GM19397 (cell line): ENCODE measurements at regions not wholly inside any gene's neighbourhood (a gene's known extent, or its start where the extent isn't known, plus 50 kb on each side); places are given as distances from the start of the nearest gene placed in this dataset.
"Not testable (repeated sequence)": the region's sequence is repeated elsewhere in the genome, so short reads cannot be mapped to it uniquely, and the experiment has no call there.

Experiments
- ATAC-seq: cut with Tn5 transposase; IDR thresholded peaks from one replicate; pipeline ENCODE4 v1.9.1; 2021; ENCODE audit warnings: mild to moderate bottlenecking, moderate library complexity; ENCODE audit not compliant: unreplicated experiment

DNA sequence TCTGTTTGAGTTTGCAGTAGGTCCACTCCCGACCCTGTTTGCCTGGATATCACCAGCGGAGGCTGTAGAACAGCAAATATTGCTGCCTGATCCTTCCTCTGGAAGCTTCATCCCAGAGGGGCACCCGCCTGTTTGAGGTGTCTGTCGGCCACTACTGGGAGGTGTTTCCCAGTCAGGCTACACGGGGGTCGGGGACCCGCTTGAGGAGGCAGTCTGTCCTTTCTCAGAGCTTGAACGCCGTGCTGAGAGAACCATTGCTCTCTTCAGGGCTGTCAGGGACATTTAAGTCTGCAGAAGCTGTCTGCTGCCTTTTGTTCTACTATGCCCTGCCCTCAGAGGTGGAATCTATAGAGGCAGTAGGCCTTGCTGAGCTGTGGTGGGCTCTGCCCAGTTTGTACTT is 422.3 kb downstream of the CCDC85A start:
- not testable (repeated sequence) for ATAC-seq

DNA sequence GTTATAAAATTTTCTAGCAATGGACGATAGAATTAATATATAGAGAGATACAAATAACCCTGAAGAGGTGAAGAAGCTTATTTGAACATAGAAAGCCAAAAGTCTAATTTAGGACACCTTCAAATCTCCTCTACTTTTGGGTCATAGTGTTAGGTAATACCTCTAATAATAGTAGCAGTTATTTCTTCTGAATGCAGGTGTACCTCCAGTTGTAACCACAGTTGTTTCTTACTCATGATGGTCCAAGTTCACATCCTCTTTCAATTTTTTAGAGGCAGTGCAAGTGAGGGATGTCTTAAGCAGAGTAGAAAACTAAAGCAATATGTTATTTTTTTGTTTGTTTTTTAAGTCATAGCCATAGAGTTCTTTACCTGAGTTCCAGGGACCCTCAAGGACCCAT is 429.5 kb downstream of the CCDC85A start:
- no peak for ATAC-seq

DNA sequence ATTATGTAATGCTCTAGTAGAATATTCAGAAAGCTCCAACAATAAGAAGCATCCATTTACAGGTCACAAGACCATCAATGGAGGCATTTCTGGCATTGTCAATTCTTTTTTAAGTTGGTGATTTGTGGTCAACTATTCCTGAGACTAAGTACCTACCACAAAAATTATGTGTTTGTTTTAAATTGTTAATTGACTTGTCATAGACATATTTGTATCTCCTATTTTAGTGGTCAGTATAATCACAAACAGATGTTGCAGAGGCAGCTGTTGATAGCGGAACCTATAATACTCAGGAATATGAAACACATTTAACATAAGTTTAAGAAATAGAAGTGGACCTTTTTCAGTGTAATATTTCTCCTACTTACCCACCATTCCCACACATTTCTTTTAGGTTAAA is 430.1 kb downstream of the CCDC85A start:
- no peak for ATAC-seq

DNA sequence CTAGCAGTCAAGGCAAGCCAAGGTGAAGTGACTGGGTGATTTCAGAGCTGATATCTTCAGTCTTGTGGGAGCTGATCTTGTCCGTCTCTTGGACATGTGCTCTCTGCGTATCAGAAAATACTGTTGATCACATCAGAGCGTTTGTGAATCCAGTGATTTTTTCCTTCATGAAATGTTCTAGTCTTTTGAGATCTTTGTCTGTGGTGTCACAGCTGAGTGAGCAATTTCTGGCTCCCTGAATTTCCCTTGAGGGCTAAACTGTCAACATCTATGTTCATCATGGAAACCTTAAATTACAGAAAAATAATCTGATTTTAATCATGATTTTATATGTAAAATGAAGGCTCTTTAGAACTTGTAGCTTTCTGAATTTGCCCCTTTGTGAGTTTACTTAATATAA is 432.0 kb downstream of the CCDC85A start:
- ATAC-seq = no peak

DNA sequence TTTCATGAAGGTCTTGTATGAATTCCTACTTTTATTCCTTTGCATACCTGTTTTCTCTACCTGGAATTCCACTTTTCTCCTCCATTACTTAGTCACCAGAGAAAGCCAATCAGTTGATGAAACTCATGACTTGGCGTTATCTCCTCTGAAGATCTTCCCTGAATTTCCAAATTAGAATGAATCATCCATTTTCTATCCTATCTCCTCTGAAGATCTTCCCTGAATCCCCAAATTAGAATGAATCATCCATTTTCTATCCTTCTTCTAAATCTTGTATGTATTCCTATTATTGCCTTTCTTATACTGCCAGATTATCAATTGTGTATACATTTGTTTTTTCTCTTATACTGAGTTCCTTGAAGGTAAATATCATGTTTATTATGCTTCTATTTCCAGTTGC is 440.4 kb downstream of the CCDC85A start:
- ATAC-seq = no peak

DNA sequence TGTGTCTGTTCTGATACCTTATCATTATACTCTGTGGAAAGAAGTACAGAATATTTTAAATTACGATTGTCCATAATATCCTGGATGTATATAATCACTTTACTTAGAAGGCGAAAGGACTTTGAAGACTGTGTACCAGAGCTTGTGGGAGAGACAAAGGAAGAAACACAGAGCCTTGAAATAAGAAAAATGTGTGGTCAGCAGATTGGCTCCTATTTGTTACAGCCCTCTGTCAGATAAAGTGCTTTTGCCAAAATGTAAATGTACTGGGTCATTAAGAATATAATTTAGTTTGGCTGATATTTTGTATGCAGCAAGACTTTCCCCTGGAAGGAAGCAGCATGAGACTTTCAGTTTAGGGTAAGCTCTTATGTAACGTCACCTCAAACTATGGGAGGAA is 443.1 kb downstream of the CCDC85A start:
- no peak for ATAC-seq

DNA sequence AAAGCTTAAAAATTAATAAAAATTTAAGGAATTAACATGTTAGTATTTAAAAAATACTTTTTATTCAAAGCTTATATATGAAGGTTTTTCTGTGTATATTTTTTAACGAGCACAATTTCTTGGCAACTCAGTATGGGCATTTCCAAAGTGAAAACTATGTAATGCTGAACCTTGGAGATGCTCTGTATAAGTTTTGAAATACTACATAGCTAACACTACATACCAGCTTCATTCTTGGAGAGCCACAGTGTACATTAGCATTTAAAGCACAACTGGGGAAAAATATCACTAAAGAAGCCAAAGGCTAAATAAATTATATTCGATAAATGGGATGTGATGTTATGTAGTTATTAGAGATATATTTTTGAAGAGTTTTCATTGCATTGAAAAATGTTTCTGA is 446.5 kb downstream of the CCDC85A start:
- ATAC-seq = no peak

DNA sequence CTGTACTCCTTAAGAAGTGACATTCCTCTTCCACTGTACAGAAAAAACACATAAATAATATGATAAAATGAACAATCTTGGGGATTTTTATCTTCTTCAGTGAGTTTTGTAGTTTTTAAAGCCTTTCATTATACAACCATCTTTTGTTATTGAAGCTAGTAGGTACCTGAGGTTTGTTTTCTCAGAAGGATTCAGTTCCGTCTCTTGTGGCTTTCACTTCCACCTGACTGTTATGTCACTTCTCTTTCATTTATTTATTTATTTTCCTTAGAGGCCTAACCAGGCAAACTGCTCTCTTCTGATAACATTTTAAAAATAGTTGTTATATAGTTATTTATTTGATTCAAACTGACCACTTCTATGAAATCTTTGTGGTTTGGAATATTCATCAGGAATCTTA is 464.2 kb downstream of the CCDC85A start:
- no peak for ATAC-seq

DNA sequence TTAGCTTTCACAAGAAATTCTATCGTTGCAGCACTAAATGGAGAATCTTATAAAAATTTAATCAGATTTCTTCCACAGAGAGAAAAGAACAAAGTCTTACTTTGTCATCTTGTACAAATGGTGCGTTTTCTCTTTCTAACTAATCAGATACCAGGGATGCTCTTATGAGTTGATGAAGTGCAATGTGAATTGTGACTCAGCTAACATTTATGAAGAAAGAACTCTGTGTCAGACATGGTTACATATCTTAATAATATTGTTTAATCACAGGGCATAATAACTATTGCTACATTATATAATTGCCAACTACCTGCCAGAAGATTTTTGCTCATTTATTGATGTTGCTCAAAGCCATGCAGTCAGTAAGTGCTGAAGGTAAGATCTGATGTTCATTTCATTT is 465.0 kb downstream of the CCDC85A start:
- ATAC-seq = no peak

DNA sequence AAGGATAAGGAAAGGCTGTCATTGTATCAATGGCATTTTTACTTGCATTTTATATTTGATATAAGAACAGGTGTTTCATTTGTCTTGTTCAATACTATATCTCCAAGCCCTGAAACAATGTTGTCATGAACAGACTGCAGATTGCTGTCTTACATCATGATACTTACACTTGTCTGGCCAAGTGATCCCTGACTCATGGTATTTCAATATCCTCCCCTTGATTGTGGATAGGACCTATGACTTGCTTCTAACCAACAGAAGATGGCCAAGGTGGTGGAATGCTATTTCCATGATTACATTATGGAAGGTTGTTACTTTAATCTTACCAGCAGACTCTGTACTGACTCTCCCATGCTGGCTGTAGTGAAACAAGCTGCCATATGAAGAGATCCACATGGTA is 471.1 kb downstream of the CCDC85A start:
- ATAC-seq = no peak

DNA sequence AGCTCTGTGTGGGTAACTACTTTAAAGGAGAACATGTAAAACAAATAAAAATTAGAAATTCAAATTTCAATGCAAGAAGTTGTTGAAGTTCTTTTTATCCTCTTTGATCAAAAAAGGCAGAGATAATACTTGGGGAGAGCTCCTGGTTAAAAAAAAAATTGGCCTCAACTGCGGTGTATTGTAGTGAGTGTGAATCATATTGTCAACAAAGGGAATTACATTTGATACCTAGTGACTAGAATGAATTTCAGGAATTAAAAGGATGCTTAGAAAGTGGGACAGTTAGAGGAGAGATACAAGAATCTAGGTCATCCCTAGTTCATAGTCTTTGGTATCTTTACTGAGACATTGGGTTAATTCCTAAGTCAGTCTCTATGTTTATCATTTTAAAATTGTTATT is 473.0 kb downstream of the CCDC85A start:
- ATAC-seq = no peak

DNA sequence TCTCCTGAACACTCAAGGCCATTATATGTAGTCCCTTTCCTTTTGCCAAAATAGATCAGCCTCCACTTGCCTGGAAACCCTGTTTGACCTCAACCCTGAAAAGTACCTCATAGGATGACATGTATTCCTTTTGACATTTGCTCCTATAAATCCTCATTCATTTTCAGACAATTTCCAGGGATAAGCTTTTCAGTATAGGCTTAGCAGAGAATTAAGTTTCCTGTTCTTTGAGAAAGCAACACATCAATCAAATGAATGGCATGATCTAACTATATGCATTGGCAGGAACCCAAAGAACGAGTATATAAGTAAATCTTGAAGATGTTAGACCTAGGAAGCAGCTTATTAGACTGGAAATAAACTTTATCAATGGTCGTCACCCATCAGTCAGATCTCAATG is 483.0 kb downstream of the CCDC85A start:
- no peak for ATAC-seq

DNA sequence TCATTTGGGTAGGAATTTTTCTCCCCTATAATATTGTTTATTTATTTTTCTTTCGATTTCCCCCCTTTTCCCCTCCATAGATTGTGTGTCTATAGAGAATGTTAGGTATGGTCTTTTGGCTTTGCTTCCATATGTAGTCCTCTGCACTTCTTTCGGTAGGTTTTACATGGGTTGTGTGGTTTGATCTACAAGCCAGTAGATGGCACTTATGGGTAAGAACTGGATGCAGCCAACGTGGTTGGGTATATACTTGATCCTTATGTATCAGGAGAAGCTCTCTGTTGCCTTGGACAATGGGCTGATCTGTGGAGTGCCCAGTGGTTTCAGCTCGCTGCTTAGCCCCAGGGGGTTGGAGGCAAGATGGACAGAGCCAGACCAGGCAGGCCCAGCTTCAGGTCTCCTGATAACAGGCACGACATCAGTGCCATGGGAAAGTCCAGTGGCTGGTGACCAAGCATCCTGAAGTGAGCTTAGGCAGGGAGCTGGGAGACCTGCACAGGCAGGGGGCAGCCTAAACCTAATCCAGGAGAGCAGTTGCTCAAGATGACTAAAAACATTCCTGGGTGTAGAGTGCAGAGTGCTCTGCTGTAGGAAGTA is 488.3 kb downstream of the CCDC85A start:
- ATAC-seq = no peak

DNA sequence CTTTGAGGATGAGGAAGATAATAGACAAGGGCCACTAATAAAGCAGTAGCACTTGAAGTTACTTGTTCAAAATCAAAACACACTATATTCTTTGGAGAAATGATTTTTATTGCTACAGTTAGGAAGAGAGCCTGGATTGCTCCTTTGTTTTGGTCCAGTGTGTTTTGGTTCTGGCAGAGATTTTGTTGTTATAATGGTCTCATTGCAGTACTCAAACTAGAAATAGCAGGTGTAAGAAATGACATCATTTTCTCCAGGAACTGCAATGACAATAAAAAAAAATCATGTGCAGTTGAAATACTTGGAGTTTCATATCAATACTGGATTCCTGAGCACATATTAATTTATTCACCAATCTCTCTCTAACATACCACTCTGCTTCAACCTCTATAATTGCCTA is 490.3 kb downstream of the CCDC85A start:
- ATAC-seq = no peak

DNA sequence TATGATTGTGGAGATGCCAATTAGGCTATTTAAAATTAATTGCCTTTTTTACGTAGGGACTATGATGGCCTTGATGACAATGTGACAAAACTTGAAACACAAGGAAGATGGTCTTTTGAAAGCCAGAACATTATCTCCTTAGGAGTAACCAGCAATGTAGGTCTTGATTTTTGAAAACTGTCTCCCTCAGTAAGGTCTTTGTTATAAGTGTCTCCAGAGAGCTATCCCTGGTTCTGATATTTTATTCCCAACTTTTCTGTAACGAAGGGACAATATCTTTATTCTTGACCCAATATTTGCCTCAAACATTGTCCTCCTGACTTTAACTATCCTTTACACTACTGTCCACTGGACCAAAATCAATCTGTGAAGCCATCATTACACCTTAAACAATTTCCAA is 493.2 kb downstream of the CCDC85A start:
- no peak for ATAC-seq

DNA sequence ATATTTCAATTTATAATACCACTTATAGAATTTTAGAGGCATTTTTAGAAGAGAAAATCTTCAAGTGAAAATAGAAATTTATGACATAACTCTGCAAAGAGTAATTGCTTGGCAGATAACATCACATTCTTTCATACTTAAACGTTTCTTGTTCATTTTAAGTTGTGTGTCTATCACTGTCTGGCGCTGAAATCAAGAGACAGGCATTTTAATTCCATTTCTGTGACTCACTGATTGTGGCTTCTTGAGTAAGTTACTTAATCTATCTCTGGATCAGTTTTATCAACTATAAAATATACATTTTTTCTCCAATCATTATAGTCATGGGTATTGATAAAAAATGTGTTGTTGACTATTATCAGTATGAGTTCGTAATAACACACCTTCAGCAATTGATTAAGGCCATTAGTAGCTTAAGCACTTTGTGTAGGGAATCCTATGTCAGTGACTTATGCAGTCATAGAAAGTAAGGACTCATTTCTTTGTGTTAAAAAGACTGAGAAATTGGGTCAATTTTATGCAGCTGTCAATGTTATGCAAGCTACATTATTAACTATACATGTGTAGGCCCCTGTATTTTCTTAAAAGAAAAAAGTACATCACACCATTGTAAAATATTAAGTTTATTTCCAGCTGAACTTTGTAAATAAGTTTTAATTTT is 497.3 kb downstream of the CCDC85A start:
- ATAC-seq = no peak

DNA sequence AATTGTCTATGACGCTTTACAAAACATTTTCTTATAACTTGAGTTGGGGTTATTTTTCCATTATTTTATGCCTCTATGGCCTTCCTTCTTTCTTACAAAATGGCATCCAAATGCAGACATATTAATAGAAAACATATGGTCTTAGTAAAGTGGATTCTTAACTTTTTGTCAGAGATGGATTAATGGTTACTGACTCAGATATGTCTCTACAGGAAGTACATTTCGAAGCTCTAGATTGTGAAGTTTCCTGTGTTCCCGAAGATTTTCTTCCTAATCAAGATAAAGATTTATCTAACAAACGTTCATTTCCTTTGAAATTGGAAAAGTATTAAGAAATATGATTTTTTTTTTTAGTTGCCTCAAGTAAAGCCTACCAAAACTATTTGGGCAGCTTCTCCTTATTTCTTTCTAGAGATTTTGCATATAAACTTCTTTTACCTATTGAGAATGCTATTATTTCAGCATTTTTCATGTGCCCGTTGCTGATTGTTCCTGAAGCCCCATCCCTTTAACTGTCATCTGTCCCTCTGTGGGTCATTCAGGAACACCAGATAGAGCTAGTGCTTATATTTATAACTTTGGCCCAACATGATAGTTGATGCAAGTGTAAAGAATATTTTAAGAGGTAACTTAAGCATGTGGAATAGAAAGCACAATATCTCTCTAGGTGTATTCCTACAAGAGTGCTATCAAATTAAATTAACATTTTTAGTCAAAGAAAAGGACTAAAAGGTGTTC is 498.0 kb downstream of the CCDC85A start:
- ATAC-seq = no peak

DNA sequence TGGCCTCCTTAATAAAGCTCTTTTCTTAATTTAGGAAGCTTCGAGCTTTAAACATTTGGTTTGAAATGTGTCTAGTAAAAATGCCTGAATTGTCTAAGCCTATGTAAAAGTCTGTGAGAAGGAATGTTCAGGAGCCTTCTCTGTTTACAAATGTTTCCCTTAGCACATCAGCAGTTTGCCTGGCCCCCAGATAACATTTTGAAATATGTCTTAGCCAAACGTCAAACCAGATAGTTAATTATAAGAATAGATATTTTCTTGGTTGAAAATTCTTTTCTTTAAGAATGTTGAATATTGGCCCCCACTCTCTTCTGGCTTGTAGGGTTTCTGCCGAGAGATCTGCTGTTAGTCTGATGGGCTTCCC is 498.6 kb downstream of the CCDC85A start:
- ATAC-seq = no peak

DNA sequence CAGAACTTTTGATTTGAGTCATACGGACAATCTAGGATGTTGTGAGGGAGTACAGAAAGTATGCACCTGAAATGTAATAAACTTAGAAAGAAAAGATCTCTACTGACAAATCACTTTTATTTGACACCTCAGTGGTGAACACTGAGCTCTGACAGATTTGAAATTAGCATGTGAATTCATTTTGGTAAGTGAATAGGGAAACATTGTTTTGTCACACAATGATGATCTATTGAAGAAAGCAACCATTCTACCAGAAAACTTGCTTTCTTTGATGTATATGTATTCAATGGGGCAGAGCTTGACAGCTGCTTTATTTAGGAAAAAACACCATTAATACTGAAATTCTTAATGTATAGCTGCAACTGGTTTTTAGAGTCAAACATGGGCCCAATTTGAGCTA is 500.5 kb downstream of the CCDC85A start:
- ATAC-seq = no peak

DNA sequence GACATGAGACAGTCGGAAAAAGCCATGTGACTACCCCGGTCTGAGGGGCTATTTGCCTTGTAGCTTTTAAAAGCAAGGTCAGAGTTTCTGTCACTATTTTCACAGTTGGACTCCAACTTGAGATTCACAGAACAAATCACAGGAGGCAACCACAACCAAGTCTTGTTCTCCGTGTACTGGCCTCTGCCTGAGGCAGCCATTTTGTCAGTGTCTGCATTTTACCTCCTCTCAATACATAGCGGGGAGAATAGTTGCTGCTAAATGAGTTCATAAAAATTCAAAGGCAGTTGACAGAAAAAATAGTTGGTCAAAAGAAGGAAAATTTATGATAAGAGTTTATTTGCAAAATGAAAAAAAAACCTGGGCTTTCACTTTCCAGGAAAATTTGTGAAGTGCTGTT is 501.4 kb downstream of the CCDC85A start:
- ATAC-seq = no peak

DNA sequence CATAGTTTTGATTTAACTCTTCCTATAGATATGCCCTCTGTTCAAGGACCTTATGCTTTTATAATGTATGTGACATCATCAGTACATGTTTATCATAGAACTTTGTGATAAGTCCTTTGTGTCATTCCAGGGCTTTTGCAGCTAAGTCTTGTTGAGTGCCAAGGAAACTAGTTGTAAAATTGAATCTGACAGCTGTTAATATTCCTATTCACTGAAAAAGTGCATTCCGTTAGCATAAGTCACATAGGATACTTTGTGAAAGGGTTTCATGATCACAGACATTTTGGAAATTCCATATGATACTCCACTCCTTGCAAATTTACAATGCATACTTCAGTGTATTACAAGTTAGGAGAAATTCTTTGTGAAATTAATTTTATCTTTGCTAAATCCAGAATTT is 503.4 kb downstream of the CCDC85A start:
- no peak for ATAC-seq

DNA sequence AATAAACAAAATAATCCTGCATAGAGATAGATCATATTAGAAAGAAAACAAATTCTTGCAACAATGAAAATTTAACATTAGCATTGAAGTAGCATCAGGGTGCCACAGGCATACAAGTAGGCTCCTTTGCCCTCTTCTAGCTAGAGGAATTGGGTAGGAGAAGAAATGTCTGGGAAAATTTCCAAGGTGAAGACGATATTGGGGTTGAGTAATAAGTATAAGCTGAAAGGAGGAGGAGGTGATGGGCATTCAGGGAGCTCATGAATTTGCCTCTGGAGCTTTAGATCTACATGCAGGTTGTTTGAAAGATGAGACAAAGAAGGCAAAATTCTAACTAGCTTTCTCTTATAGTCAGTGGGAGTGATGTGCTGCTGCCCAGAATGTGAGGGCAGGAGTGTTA is 504.9 kb downstream of the CCDC85A start:
- ATAC-seq = no peak

DNA sequence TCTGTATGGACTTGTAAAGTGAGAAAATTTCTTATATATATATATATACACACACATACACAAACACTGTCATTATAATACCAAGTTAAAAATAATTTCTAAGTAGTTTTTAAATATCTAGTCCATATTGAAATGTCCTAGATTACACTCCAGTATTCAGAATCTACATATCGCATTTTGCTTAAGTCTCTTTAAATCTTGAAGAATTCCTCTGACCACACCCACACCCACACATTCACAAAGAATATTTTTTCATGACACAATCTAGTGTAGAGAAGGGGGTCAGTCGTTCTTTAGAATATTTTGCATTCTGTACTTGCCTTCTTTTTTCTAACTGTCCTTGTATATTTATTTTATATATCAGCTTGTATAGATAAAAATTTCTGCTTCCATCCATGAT is 509.7 kb downstream of the CCDC85A start:
- no peak for ATAC-seq
